ENCODE measurements at regions not wholly inside any gene's neighbourhood (a gene's known extent, or its start where the extent isn't known, plus 50 kb on each side); places are given as distances from the start of the nearest gene placed in this dataset.

DNA sequence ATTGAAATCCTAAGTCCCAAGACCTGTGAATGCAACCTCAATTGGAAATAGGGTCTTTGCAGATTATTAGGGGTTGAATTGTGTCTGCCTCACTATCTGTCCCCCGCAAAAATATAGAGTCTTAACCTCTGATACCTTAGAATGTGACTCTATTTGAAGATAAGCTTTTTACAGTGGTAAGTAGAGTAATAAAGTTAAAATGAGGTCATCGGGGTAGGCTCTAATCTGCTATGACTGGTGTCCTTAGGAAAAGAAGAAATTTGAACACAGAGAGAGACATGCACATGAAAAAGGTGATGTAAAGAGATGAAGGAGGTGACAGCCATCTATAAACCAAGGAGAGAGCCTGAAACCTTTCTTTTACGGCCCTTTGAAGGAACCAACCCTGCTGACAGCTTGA is 287.1 kb upstream of the ADRA1B start:
- no peak for TF ChIP-seq EZH2 (IDR thresholded peaks at IDR 0.05; ENCODE audit: borderline replicate concordance)
- TF ChIP-seq, protein P1, sequence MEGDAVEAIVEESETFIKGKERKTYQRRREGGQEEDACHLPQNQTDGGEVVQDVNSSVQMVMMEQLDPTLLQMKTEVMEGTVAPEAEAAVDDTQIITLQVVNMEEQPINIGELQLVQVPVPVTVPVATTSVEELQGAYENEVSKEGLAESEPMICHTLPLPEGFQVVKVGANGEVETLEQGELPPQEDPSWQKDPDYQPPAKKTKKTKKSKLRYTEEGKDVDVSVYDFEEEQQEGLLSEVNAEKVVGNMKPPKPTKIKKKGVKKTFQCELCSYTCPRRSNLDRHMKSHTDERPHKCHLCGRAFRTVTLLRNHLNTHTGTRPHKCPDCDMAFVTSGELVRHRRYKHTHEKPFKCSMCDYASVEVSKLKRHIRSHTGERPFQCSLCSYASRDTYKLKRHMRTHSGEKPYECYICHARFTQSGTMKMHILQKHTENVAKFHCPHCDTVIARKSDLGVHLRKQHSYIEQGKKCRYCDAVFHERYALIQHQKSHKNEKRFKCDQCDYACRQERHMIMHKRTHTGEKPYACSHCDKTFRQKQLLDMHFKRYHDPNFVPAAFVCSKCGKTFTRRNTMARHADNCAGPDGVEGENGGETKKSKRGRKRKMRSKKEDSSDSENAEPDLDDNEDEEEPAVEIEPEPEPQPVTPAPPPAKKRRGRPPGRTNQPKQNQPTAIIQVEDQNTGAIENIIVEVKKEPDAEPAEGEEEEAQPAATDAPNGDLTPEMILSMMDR (IDR thresholded peaks at IDR 0.05; ENCODE audit: poor library complexity): no peak

Measured in hepatocyte (in vitro differentiated cells).